HUES6 (cell line): ENCODE measurements at regions not wholly inside any gene's neighbourhood (a gene's known extent, or its start where the extent isn't known, plus 50 kb on each side); places are given as distances from the start of the nearest gene placed in this dataset.

Experiments
- H3K27ac ChIP-seq: 2 replicates; pipeline ENCODE4 v1.7.0; 2013; ENCODE audit warnings: low read depth, mild to moderate bottlenecking, low read length, inconsistent platforms
- H3K27me3 ChIP-seq: 2 replicates; pipeline ENCODE4 v1.6.1; 2013; ENCODE audit warnings: low read length; ENCODE audit not compliant: control insufficient read depth, insufficient read depth
- H3K36me3 ChIP-seq: 2 replicates; pipeline ENCODE4 v1.6.1; 2013; ENCODE audit warnings: low read length; ENCODE audit not compliant: control insufficient read depth, insufficient read depth
- H3K4me1 ChIP-seq: 2 replicates; pipeline ENCODE4 v1.6.1; 2013; ENCODE audit warnings: low read length; ENCODE audit not compliant: control insufficient read depth, insufficient read depth
- H3K4me3 ChIP-seq: 2 replicates; pipeline ENCODE4 v1.5.1; 2013; ENCODE audit warnings: low read depth, low read length
- H3K9ac ChIP-seq: one replicate; pipeline ENCODE4 v1.6.1; 2013; ENCODE audit warnings: mild to moderate bottlenecking, low read length
- H3K9me3 ChIP-seq: 2 replicates; pipeline ENCODE4 v1.6.1; 2013; ENCODE audit warnings: low read depth, low read length; ENCODE audit not compliant: control insufficient read depth, insufficient read depth

DNA sequence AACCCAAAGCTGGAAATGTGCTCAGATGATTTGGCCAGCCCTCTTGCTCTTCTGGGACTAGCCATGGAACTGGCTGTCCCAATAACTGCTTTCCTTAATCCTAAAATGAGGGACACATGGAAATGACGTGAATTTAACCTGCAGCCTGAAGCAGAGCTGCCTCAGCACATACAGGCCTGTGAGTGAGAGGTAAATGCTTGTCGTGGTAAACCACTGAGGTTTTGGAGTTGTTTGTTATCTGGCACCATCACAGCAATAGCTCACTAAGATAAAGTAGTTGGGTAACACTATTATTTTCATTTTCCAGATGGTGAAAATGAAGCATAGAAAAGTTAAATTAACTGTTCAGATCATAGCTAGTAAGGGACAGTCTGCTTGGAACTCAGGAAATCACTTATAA, 333.4 kb upstream of the CHD6 start:
- Histone ChIP-seq H3K36me3 (no peaks in the 10 kb centered on the region), H3K9me3 (no peaks in the 10 kb centered on the region), H3K27ac (no peak overlapping the region), H3K27me3 (peaks cover 5% of the 10 kb centered on the region; the same call in 1 of the 2 replicates), H3K4me1 (no peaks in the 10 kb centered on the region), H3K4me3 (no peak overlapping the region), H3K9ac (no peak overlapping the region)

DNA sequence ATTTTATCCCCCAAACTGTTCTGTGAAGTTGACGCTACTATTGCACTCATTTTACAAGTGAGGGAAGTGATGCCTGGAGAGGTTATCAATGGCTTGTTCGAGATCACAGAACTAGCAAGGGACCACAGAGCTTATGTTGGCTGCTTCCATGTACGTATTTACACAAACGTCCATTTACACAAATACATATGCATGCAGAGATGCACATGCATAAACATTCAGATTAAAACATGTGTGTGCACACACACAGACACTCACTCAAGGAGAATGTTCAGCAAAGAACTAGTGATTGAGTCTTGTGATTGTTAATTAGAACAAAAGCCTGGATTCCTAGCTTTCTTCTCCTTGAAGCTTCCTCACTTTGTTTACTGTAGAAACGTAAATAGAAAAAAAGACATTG, 321.5 kb upstream of the CHD6 start:
- no peaks in the 10 kb centered on the region for H3K4me1 ChIP-seq
- H3K4me3 ChIP-seq: no peak overlapping the region
- H3K27me3 ChIP-seq: no peaks in the 10 kb centered on the region
- H3K36me3 ChIP-seq: no peaks in the 10 kb centered on the region
- no peaks in the 10 kb centered on the region for H3K9me3 ChIP-seq
- no peak overlapping the region for H3K9ac ChIP-seq
- H3K27ac ChIP-seq: no peak overlapping the region

DNA sequence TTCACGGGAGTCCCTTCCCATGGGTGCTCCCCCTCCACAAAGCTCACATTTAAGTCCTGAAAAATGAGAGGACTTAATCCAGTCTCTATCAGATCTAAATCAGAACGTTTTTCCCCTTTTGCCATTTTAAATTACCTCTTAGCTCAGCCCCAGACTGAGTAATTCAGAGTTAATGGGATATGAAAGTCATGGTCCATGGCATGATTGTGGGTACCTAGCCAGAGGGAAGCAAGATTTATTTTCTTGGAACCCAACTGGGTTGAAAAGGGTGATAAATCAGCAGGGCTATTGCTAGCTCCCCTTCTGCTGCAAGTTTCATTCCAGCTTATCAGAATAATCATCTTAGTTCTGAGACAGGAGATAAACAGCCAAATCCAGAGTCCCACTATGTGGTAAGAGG, 320.2 kb upstream of the CHD6 start:
- no peaks in the 10 kb centered on the region for H3K9me3 ChIP-seq
- no peaks in the 10 kb centered on the region for H3K36me3 ChIP-seq
- no peak overlapping the region for H3K9ac ChIP-seq
- no peaks in the 10 kb centered on the region for H3K27me3 ChIP-seq
- H3K4me3 ChIP-seq: no peak overlapping the region
- H3K27ac ChIP-seq: no peak overlapping the region
- no peaks in the 10 kb centered on the region for H3K4me1 ChIP-seq

DNA sequence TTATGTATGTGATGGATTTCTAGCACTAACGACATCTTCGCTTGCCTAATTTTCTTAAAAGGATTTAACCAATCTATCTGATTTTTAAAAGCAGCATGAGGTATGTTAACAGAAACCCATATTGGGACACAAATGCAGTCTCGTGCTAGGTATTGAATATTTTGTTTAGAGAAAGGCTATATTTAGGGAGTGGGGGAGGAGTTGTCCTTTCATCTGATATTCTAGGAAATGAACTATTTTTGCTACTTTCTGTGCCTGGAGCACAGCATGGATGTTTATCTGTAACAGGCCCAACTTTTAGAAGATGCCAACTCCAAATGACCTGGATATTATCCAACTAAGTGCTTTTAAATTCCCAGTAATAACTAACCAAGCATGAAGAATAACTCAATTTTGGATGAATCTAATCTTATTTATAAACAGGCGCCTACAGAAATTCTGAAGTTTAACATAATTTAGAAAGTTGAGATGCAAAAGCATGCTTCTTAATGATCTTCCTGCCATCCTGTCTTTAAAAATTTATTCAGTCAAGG, 317.1 kb upstream of the CHD6 start:
- no peaks in the 10 kb centered on the region for H3K36me3 ChIP-seq
- H3K27ac ChIP-seq: no peak overlapping the region
- no peaks in the 10 kb centered on the region for H3K9me3 ChIP-seq
- no peaks in the 10 kb centered on the region for H3K27me3 ChIP-seq
- H3K4me1 ChIP-seq: no peaks in the 10 kb centered on the region
- no peak overlapping the region for H3K4me3 ChIP-seq
- no peak overlapping the region for H3K9ac ChIP-seq

DNA sequence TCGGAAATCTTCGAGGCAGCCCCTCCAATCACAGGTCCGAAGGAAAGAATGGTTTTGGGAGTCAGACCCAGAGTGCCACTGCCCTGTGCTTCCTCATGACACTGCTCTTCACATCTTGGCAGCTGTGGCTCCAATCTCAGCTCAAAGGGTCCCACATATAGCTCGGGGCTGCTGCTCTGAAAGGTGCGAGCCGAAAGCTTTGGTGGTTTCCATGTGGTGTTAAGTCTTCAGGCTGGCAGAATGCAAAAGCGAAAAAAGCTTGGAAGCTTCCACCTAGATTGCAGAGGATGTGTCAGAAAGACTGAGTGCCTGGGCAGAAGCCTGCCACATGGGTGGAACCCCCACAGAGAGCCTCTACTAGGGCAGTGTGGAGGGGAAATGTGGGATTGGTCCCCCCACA, 314.3 kb upstream of the CHD6 start:
- Histone ChIP-seq H3K36me3 (no peaks in the 10 kb centered on the region), H3K9me3 (no peaks in the 10 kb centered on the region), H3K4me3 (no peak overlapping the region), H3K4me1 (no peaks in the 10 kb centered on the region), H3K27me3 (no peaks in the 10 kb centered on the region), H3K27ac (no peak overlapping the region), H3K9ac (no peak overlapping the region)

DNA sequence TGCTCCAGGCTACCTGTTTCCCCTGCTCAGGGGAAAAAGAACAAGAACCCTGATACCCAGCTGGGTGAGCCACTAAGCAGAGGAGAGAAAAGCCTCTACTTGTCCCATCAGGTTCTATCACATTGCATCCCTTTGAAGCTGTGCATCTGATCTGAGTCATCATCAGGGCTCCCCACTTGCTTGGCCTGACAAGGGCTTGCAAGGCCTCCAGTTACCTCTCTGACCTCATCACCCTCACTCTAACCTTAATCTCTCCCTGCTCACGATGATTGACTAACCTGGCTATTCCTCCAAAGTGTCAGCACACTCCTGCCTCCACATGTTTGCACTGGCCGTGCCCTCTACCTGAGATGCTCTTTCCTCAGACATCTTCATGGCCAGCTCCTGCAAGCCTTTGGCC, 309.5 kb upstream of the CHD6 start:
- Histone ChIP-seq H3K9ac (no peak overlapping the region), H3K4me1 (no peaks in the 10 kb centered on the region), H3K27me3 (no peaks in the 10 kb centered on the region), H3K36me3 (no peaks in the 10 kb centered on the region), H3K9me3 (no peaks in the 10 kb centered on the region), H3K4me3 (no peak overlapping the region), H3K27ac (no peak overlapping the region)

DNA sequence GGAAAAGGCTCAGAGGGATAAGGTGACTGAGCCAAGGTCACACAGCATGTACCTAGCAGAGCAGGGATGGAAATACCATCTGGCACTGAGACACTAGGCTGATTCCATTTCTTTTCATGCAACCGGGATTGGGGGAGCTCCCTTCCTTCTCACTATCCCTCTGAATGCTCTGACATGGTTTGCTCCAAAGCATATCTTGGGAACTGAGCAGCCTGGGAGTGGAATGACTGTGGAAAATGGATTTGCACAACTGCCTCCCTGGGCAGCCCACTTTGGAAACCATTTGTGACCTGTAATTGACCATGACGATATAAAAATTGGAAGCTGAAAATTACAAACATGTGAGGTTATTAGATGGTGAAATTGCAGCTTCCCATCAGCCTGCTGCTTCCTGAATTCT, 309.0 kb upstream of the CHD6 start:
- no peaks in the 10 kb centered on the region for H3K27me3 ChIP-seq
- H3K9ac ChIP-seq: no peak overlapping the region
- H3K36me3 ChIP-seq: no peaks in the 10 kb centered on the region
- H3K4me3 ChIP-seq: no peak overlapping the region
- no peaks in the 10 kb centered on the region for H3K9me3 ChIP-seq
- H3K4me1 ChIP-seq: no peaks in the 10 kb centered on the region
- no peak overlapping the region for H3K27ac ChIP-seq

DNA sequence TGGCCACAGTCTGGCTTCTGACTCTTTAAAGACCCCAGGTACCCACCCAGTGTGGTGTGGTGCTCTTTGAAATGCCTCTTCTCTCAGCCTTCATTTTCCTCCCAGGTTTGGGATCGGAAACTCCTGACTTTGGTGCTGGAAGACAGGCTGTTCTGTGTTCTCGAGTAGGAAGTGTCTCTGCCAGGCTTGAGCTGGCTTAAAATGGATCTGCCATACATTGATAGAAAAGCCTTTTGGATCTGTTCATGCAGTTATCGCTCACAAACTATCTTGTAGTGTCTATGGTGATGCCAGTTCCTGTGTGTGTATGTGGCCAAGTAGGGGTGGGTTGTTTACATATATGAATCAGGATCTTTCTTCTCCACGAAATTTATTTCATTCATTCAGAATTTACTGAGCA, 307.3 kb upstream of the CHD6 start:
- no peaks in the 10 kb centered on the region for H3K36me3 ChIP-seq
- H3K9ac ChIP-seq: no peak overlapping the region
- H3K9me3 ChIP-seq: no peaks in the 10 kb centered on the region
- H3K27me3 ChIP-seq: no peaks in the 10 kb centered on the region
- no peaks in the 10 kb centered on the region for H3K4me1 ChIP-seq
- H3K4me3 ChIP-seq: no peak overlapping the region
- no peak overlapping the region for H3K27ac ChIP-seq

DNA sequence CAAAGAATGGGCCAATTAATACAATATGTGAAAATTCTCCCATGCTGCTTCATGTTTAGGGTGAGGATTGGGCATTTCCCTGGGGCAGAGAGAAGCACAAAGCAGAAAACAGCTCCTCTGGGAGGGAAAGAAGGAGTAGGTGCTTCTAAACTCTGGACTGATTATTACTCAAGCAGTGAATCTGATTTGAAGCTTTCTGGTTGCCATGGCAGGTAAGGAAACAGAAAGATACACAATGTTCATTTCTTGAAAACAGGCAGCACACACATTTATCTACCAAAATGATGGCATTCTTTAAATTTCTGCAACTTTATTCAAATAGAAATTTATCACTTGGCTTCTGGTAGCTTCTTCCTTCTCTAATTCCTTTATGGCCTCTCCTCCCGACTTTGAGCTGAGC, 305.4 kb upstream of the CHD6 start:
- Histone ChIP-seq H3K9ac (no peak overlapping the region), H3K27ac (no peak overlapping the region), H3K9me3 (no peaks in the 10 kb centered on the region), H3K4me1 (no peaks in the 10 kb centered on the region), H3K27me3 (no peaks in the 10 kb centered on the region), H3K36me3 (no peaks in the 10 kb centered on the region), H3K4me3 (no peak overlapping the region)

DNA sequence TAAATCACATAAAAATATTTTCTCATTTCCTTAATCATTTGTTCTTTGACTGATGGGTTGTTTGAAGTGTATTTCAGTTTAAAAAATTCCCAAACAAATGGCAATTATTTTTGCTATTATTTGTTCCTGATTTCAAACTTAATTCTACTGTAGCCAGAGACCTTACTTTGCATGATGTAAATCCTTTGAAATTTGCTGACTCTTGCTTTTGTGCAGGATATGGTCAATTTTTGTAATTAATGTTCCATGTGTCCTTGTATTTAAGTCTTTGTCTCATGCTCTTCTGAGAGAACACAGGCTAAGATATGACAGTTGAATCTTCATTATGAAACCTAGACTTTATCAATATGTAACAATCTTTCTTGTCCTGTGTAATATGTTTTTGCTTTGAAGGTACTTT, 295.0 kb upstream of the CHD6 start:
- no peak overlapping the region for H3K9ac ChIP-seq
- H3K27me3 ChIP-seq: no peaks in the 10 kb centered on the region
- no peaks in the 10 kb centered on the region for H3K36me3 ChIP-seq
- no peaks in the 10 kb centered on the region for H3K4me1 ChIP-seq
- peaks cover 9% of the 10 kb centered on the region for H3K9me3 ChIP-seq
- H3K4me3 ChIP-seq: no peak overlapping the region
- H3K27ac ChIP-seq: no peak overlapping the region

DNA sequence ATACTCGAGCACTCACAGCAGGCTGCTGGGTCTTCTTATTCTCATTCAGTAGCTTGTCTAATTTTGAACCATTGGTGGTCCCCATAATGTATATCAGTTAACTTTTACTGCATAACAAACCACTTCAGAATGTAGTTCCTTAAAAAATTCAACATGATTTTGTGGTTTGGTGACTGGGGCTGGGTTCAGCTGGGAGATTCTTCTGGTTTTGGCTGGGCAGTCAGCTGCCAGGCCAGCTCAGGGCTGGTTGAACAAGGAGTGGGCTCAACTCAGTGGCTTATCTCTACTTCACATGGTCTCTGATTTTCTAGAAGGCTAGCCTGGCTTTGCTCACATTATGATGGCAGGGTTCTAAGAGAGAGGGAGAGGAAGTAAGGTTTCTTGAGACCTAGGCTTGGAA, 292.4 kb upstream of the CHD6 start:
- Histone ChIP-seq H3K27ac (no peak overlapping the region), H3K9ac (no peak overlapping the region), H3K4me3 (no peak overlapping the region), H3K4me1 (no peaks in the 10 kb centered on the region), H3K27me3 (no peaks in the 10 kb centered on the region), H3K9me3 (peaks cover 9% of the 10 kb centered on the region), H3K36me3 (no peaks in the 10 kb centered on the region)

DNA sequence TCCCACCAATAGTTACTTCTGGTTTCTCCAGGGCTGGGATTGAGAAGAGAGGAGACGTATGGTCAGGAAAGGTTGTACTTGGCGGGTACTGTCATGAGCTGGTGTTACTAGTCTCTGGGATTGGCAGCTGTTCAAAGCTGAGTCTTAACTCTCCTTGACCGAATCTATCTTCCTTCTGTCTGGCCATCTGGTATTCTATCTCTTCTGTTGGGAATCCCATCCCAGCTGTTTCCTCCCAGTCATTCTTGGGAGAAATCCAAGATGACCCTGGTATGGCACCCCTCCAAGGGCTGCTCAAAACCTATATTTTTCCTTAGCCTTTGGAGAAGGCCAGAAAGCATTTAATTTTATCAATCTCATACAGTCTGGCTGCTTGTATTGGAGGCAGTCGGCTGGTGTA, 287.0 kb upstream of the CHD6 start:
- Histone ChIP-seq H3K4me1 (no peaks in the 10 kb centered on the region), H3K9ac (no peak overlapping the region), H3K9me3 (no peaks in the 10 kb centered on the region; the same call in 1 of the 2 replicates), H3K36me3 (no peaks in the 10 kb centered on the region), H3K27me3 (peaks cover 6% of the 10 kb centered on the region; the same call in 1 of the 2 replicates), H3K4me3 (no peak overlapping the region), H3K27ac (no peak overlapping the region)
